ENCODE measurements at regions not wholly inside any gene's neighbourhood (a gene's known extent, or its start where the extent isn't known, plus 50 kb on each side); places are given as distances from the start of the nearest gene placed in this dataset.

DNA sequence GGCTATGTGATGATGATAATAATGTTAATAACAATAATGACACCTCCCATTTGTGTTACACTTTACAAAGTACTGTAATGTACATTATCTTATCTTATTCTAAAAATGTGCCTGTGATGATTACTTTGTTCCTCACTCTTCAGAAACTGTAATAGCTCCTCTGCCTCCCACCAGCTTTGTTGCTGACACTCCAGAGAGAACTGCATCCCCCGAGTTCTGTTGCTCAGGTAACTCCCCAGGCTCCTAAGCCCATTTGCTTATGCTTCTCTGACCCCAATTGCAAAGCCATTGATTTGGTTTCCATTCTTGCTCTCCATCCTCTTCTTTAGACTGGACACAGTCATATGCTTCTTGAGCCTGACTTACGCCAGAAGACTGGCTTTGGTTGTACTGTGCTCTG is 319.7 kb downstream of the EPM2A start:
- Mint-ChIP-seq H3K36me3 (ENCODE audit: low read depth) (no peaks in the 10 kb centered on the region), H3K4me3 (no peak overlapping the region), H3K9me3 (no peaks in the 10 kb centered on the region), H3K27me3 (no peaks in the 10 kb centered on the region), H3K27ac (no peak overlapping the region), H3K4me1 (ENCODE audit: low read depth) (no peaks in the 10 kb centered on the region)
- Histone ChIP-seq H3K27ac (ENCODE audit: low read depth in 1 of 2, low read length in 2 of 2) (no peak overlapping the region), H3K9me3 (ENCODE audit: control insufficient read depth in 1 of 2, insufficient read depth in 1 of 2, low read length in 2 of 2) (no peaks in the 10 kb centered on the region), H3K36me3 (ENCODE audit: insufficient read depth, low read length) (no peaks in the 10 kb centered on the region), H3K4me3 (ENCODE audit: low read length) (no peak overlapping the region), H3K4me1 (ENCODE audit: insufficient read depth, low read length) (no peaks in the 10 kb centered on the region), H3K27me3 (ENCODE audit: control insufficient read depth in 1 of 2, insufficient read depth in 2 of 2, low read length in 2 of 2) (no peaks in the 10 kb centered on the region)
- ChIA-PET CTCF (no interaction called here), POLR2A (interaction anchor here (0.6 kb wide), 1 partner anchor 73 kb away, joined by 3 read pairs; no protein-coding TSS in a partner anchor)
- no peak for ATAC-seq (ENCODE audit: poor library complexity)
- intact Hi-C loops (cut with DNase I, micrococcal nuclease), result no loop called here
- TF ChIP-seq, protein P1, sequence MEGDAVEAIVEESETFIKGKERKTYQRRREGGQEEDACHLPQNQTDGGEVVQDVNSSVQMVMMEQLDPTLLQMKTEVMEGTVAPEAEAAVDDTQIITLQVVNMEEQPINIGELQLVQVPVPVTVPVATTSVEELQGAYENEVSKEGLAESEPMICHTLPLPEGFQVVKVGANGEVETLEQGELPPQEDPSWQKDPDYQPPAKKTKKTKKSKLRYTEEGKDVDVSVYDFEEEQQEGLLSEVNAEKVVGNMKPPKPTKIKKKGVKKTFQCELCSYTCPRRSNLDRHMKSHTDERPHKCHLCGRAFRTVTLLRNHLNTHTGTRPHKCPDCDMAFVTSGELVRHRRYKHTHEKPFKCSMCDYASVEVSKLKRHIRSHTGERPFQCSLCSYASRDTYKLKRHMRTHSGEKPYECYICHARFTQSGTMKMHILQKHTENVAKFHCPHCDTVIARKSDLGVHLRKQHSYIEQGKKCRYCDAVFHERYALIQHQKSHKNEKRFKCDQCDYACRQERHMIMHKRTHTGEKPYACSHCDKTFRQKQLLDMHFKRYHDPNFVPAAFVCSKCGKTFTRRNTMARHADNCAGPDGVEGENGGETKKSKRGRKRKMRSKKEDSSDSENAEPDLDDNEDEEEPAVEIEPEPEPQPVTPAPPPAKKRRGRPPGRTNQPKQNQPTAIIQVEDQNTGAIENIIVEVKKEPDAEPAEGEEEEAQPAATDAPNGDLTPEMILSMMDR (IDR thresholded peaks at IDR 0.05), result no peak
- no peak for DNase-seq

DNA sequence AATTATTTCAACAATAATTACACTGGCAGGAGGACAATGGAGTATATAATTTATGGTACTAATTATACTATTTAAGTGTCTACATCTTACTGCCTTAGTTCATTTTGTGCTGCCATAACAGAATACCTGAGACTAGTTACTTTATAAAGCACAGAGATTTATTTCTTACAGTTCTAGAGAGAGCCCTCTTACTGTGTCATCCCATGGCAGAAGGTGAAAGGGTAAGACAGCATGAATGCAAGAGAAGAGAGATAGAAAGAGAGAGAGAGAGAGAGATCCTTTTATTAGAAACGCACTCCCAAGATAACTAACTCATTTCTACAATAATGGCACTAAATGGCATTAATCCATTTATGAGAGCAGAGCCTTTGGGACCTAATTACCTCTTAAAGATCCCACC is 314.7 kb downstream of the EPM2A start:
- TF ChIP-seq, protein P1 (IDR thresholded peaks at IDR 0.05), result no peak
- Histone ChIP-seq H3K9me3 (ENCODE audit: control insufficient read depth in 1 of 2, insufficient read depth in 1 of 2, low read length in 2 of 2) (no peaks in the 10 kb centered on the region), H3K4me1 (ENCODE audit: insufficient read depth, low read length) (no peaks in the 10 kb centered on the region), H3K27ac (ENCODE audit: low read depth in 1 of 2, low read length in 2 of 2) (no peak overlapping the region), H3K27me3 (ENCODE audit: control insufficient read depth in 1 of 2, insufficient read depth in 2 of 2, low read length in 2 of 2) (no peaks in the 10 kb centered on the region), H3K4me3 (ENCODE audit: low read length) (no peak overlapping the region), H3K36me3 (ENCODE audit: insufficient read depth, low read length) (no peaks in the 10 kb centered on the region)
- no peak overlapping the region for H3K27ac Mint-ChIP-seq
- H3K4me1 Mint-ChIP-seq (ENCODE audit: low read depth), result no peaks in the 10 kb centered on the region
- DNase-seq (no peak), ATAC-seq (ENCODE audit: poor library complexity) (no peak)
- H3K4me3 Mint-ChIP-seq, result no peak overlapping the region
- no peaks in the 10 kb centered on the region for H3K36me3 Mint-ChIP-seq (ENCODE audit: low read depth)
- H3K9me3 Mint-ChIP-seq, result no peaks in the 10 kb centered on the region
- intact Hi-C loops (cut with DNase I, micrococcal nuclease), result no loop called here
- CTCF ChIA-PET, result interaction anchor here (1.4 kb wide), 1 partner anchor 11 kb away, joined by 3 read pairs; no protein-coding TSS in a partner anchor
- no peaks in the 10 kb centered on the region for H3K27me3 Mint-ChIP-seq
- POLR2A ChIA-PET, result no interaction called here

DNA sequence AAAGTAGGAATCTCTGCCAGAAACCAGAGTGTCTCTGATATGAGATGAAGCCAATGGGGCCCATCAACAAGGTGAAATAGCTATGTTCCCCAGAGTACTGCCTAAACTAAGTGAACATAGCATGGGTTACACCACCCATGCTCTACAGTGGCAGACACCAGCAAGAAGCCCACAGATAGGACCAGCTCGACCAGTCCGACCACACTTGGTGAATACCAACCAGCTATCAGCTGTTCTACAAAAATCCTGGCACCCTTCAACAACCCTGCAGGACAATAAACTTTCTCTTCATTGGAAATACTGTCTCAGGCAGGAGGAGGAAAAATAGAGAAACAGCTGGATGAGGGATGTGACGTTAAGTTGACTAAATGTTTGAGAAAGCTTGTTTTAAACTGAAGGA is 311.4 kb downstream of the EPM2A start:
- Histone ChIP-seq H3K36me3 (ENCODE audit: insufficient read depth, low read length) (no peaks in the 10 kb centered on the region), H3K27me3 (ENCODE audit: control insufficient read depth in 1 of 2, insufficient read depth in 2 of 2, low read length in 2 of 2) (no peaks in the 10 kb centered on the region), H3K4me3 (ENCODE audit: low read length) (no peak overlapping the region), H3K27ac (ENCODE audit: low read depth in 1 of 2, low read length in 2 of 2) (no peak overlapping the region), H3K9me3 (ENCODE audit: control insufficient read depth in 1 of 2, insufficient read depth in 1 of 2, low read length in 2 of 2) (no peaks in the 10 kb centered on the region), H3K4me1 (ENCODE audit: insufficient read depth, low read length) (no peaks in the 10 kb centered on the region)
- no peak overlapping the region for H3K4me3 Mint-ChIP-seq
- ChIA-PET CTCF (interaction anchor here (0.9 kb wide), 1 partner anchor 12 kb away, joined by 3 read pairs; no protein-coding TSS in a partner anchor), POLR2A (no interaction called here)
- H3K9me3 Mint-ChIP-seq, result no peaks in the 10 kb centered on the region
- no peaks in the 10 kb centered on the region for H3K27me3 Mint-ChIP-seq
- H3K27ac Mint-ChIP-seq, result no peak overlapping the region
- no peaks in the 10 kb centered on the region for H3K36me3 Mint-ChIP-seq (ENCODE audit: low read depth)
- no peak for ATAC-seq (ENCODE audit: poor library complexity)
- H3K4me1 Mint-ChIP-seq (ENCODE audit: low read depth), result no peaks in the 10 kb centered on the region
- intact Hi-C loops (cut with DNase I, micrococcal nuclease), result no loop called here
- TF ChIP-seq, protein P1 (IDR thresholded peaks at IDR 0.05), result no peak
- DNase-seq, result no peak

Measured in CD4-positive, alpha-beta T cell (primary cell).